ENCODE measurements at regions not wholly inside any gene's neighbourhood (a gene's known extent, or its start where the extent isn't known, plus 50 kb on each side); places are given as distances from the start of the nearest gene placed in this dataset.
"Not testable (repeated sequence)": the region's sequence is repeated elsewhere in the genome, so short reads cannot be mapped to it uniquely, and the experiment has no call there.

GRCh38 chr18:5021558-5021957, 175.5 kb downstream of the AKAIN1 start:
- no peak for DNase-seq (ENCODE audit: low read depth)

- no peak for DNase-seq (ENCODE audit: low read depth)
Observed at GRCh38 chr18:5015213-5015612, 181.8 kb downstream of the AKAIN1 start.

- DNase-seq (ENCODE audit: low read depth): not testable (repeated sequence)
Observed at GRCh38 chr18:5004031-5004820, 192.8 kb downstream of the AKAIN1 start.

GRCh38 chr18:4994710-4995109, 202.3 kb downstream of the AKAIN1 start:
- DNase-seq (ENCODE audit: low read depth): no peak

GRCh38 chr18:4987452-4988405, 209.3 kb downstream of the AKAIN1 start:
- no peak for DNase-seq (ENCODE audit: low read depth)

- DNase-seq (ENCODE audit: low read depth): no peak
Observed at GRCh38 chr18:4986677-4987076, 210.4 kb downstream of the AKAIN1 start.

- DNase-seq (ENCODE audit: low read depth): no peak
Observed at GRCh38 chr18:4986066-4986465, 211.0 kb downstream of the AKAIN1 start.

- DNase-seq (ENCODE audit: low read depth): no peak
Observed at GRCh38 chr18:4961121-4961909, 235.7 kb downstream of the AKAIN1 start.

GRCh38 chr18:4960578-4960977, 236.5 kb downstream of the AKAIN1 start:
- DNase-seq (ENCODE audit: low read depth): no peak

GRCh38 chr18:4931209-4931608, 265.8 kb downstream of the AKAIN1 start:
- no peak for DNase-seq (ENCODE audit: low read depth)

- no peak for DNase-seq (ENCODE audit: low read depth)
Observed at GRCh38 chr18:4921548-4921947, 275.5 kb downstream of the AKAIN1 start.

- not testable (repeated sequence) for DNase-seq (ENCODE audit: low read depth)
Observed at GRCh38 chr18:4917509-4917908, 279.5 kb downstream of the AKAIN1 start.

GRCh38 chr18:4908328-4908727, 288.7 kb downstream of the AKAIN1 start:
- no peak for DNase-seq (ENCODE audit: low read depth)

- no peak for DNase-seq (ENCODE audit: low read depth)
Observed at GRCh38 chr18:4906856-4907255, 290.2 kb downstream of the AKAIN1 start.

GRCh38 chr18:4888251-4889040, 308.6 kb downstream of the AKAIN1 start:
- no peak for DNase-seq (ENCODE audit: low read depth)

GRCh38 chr18:4878480-4878879, 318.6 kb downstream of the AKAIN1 start:
- DNase-seq (ENCODE audit: low read depth): no peak

GRCh38 chr18:4871197-4871596, 325.9 kb downstream of the AKAIN1 start:
- DNase-seq (ENCODE audit: low read depth): no peak

GRCh38 chr18:4870177-4870773, 326.8 kb downstream of the AKAIN1 start:
- DNase-seq (ENCODE audit: low read depth): no peak

GRCh38 chr18:4869155-4869554, 327.9 kb downstream of the AKAIN1 start:
- no peak for DNase-seq (ENCODE audit: low read depth)

- DNase-seq (ENCODE audit: low read depth): no peak
Observed at GRCh38 chr18:4858379-4859127, 338.5 kb downstream of the AKAIN1 start.

All from T-helper 22 cell (primary cell).